ENCODE measurements at regions not wholly inside any gene's neighbourhood (a gene's known extent, or its start where the extent isn't known, plus 50 kb on each side); places are given as distances from the start of the nearest gene placed in this dataset.

DNA sequence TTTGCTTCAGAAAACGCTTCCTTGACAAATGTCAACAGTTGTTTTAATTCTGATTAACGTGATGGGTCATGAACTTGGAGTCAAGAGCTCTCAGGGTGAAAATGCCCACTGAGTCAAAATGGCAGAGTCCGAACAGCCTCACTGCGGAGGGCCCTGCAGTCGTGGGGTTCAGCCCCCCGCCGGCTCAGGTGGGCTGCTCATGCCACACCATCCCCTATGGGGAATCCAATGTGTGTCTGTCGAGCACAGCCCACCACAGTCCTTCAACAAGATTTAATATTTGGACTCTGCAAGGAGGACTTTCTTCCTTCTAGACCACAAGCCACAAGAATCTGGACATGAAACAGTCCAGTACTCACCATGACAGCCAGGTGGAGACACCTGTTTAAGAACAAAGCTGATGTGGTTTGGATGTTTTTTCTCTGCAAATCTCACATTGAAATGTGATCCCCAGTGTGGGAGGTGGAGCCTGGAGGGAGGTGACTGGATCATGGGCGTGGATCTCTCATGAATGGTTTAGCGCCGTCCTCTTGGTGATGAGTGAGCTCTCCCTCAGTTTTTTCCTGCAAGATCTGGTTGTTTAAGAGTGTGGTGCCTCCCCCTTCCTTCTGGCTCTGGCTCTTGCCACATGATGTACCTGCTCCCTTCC is 201.0 kb downstream of the NDUFA10 start (continued):
- no peak for TF ChIP-seq CREB5 (CRISPR knock-in tag; IDR thresholded peaks at IDR 0.05; ENCODE audit: low read depth)
- no peak for TF ChIP-seq SNAI2 (CRISPR knock-in tag; IDR thresholded peaks at IDR 0.05)
- TF ChIP-seq GLIS3 (CRISPR knock-in tag; IDR thresholded peaks at IDR 0.05), result no peak
- TF ChIP-seq ZNF70 (CRISPR knock-in tag; IDR thresholded peaks at IDR 0.05), result no peak
- TF ChIP-seq ESRRG (CRISPR knock-in tag; IDR thresholded peaks at IDR 0.05), result no peak
- no peak for TF ChIP-seq ZNF565 (CRISPR knock-in tag; conservative IDR thresholded peaks at IDR 0.05; ENCODE audit: low read depth)
- TF ChIP-seq CSDC2 (CRISPR knock-in tag; IDR thresholded peaks at IDR 0.05), result no peak

- TF ChIP-seq ESRRG (CRISPR knock-in tag; IDR thresholded peaks at IDR 0.05) (no peak), ARNTL (CRISPR knock-in tag; IDR thresholded peaks at IDR 0.05; ENCODE audit: borderline replicate concordance, low read depth) (no peak), TOX (CRISPR knock-in tag; IDR thresholded peaks at IDR 0.05; ENCODE audit: borderline replicate concordance) (no peak), BACH2 (CRISPR knock-in tag; IDR thresholded peaks at IDR 0.05; ENCODE audit: borderline replicate concordance) (no peak), SNAI2 (CRISPR knock-in tag; IDR thresholded peaks at IDR 0.05) (no peak), ZC3H10 (CRISPR knock-in tag; IDR thresholded peaks at IDR 0.05) (no peak), TSHZ2 (CRISPR knock-in tag; IDR thresholded peaks at IDR 0.05) (no peak), GLIS3 (CRISPR knock-in tag; IDR thresholded peaks at IDR 0.05) (no peak)
- no peak for ATAC-seq
Observed at GRCh38 chr2:239822146-239822831, 202.9 kb downstream of the NDUFA10 start.

- ATAC-seq, result no peak
- no peak for TF ChIP-seq ISL1 (CRISPR knock-in tag; IDR thresholded peaks at IDR 0.05)
- TF ChIP-seq ZNF565 (CRISPR knock-in tag; conservative IDR thresholded peaks at IDR 0.05; ENCODE audit: low read depth), result no peak
- TF ChIP-seq, protein P1, sequence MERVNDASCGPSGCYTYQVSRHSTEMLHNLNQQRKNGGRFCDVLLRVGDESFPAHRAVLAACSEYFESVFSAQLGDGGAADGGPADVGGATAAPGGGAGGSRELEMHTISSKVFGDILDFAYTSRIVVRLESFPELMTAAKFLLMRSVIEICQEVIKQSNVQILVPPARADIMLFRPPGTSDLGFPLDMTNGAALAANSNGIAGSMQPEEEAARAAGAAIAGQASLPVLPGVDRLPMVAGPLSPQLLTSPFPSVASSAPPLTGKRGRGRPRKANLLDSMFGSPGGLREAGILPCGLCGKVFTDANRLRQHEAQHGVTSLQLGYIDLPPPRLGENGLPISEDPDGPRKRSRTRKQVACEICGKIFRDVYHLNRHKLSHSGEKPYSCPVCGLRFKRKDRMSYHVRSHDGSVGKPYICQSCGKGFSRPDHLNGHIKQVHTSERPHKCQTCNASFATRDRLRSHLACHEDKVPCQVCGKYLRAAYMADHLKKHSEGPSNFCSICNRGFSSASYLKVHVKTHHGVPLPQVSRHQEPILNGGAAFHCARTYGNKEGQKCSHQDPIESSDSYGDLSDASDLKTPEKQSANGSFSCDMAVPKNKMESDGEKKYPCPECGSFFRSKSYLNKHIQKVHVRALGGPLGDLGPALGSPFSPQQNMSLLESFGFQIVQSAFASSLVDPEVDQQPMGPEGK (CRISPR knock-in tag; IDR thresholded peaks at IDR 0.05; ENCODE audit: borderline replicate concordance), result no peak
- TF ChIP-seq CSDC2 (CRISPR knock-in tag; IDR thresholded peaks at IDR 0.05), result no peak
- TF ChIP-seq TOX (CRISPR knock-in tag; IDR thresholded peaks at IDR 0.05; ENCODE audit: borderline replicate concordance), result no peak
- no peak for TF ChIP-seq ZFP3 (CRISPR knock-in tag; IDR thresholded peaks at IDR 0.05)
- TF ChIP-seq GLIS3 (CRISPR knock-in tag; IDR thresholded peaks at IDR 0.05), result no peak
- TF ChIP-seq ZC3H10 (CRISPR knock-in tag; IDR thresholded peaks at IDR 0.05), result no peak
- TF ChIP-seq TSHZ2 (CRISPR knock-in tag; IDR thresholded peaks at IDR 0.05), result no peak
- TF ChIP-seq ESRRG (CRISPR knock-in tag; IDR thresholded peaks at IDR 0.05), result no peak
- TF ChIP-seq RARB (CRISPR knock-in tag; IDR thresholded peaks at IDR 0.05), result no peak
- TF ChIP-seq BACH2 (CRISPR knock-in tag; IDR thresholded peaks at IDR 0.05; ENCODE audit: borderline replicate concordance), result no peak
Observed at GRCh38 chr2:239821694-239822075, 203.5 kb downstream of the NDUFA10 start.
